ENCODE measurements at regions not wholly inside any gene's neighbourhood (a gene's known extent, or its start where the extent isn't known, plus 50 kb on each side); places are given as distances from the start of the nearest gene placed in this dataset.
A peak's percentile ranks its signal among the peaks of the same experiment; 100 is the strongest.

- DNase-seq: no peak
Measured at GRCh38 chr4:124279741-124280140, 432.8 kb downstream of the ANKRD50 start.

- DNase-seq: no peak
Measured at GRCh38 chr4:124282301-124282898, 430.1 kb downstream of the ANKRD50 start.

- DNase-seq: no peak
Measured at GRCh38 chr4:124288706-124289486, 423.6 kb downstream of the ANKRD50 start.

- no peak for DNase-seq
Measured at GRCh38 chr4:124290678-124291077, 421.9 kb downstream of the ANKRD50 start.

- DNase-seq: no peak
Measured at GRCh38 chr4:124295413-124295812, 417.1 kb downstream of the ANKRD50 start.

GRCh38 chr4:124304941-124305340, 407.6 kb downstream of the ANKRD50 start:
- DNase-seq: no peak

GRCh38 chr4:124306352-124306751, 406.2 kb downstream of the ANKRD50 start:
- no peak for DNase-seq

- DNase-seq: no peak
Measured at GRCh38 chr4:124307143-124307542, 405.4 kb downstream of the ANKRD50 start.

GRCh38 chr4:124318292-124318691, 394.2 kb downstream of the ANKRD50 start:
- DNase-seq: no peak

- no peak for DNase-seq
Measured at GRCh38 chr4:124321364-124321763, 391.2 kb downstream of the ANKRD50 start.

- DNase-seq: peak; percentile 42
Measured at GRCh38 chr4:124322234-124323065, 390.1 kb downstream of the ANKRD50 start.

- DNase-seq: no peak
Measured at GRCh38 chr4:124325690-124326089, 386.8 kb downstream of the ANKRD50 start.

- no peak for DNase-seq
Measured at GRCh38 chr4:124329134-124329533, 383.4 kb downstream of the ANKRD50 start.

GRCh38 chr4:124330045-124330444, 382.5 kb downstream of the ANKRD50 start:
- DNase-seq: no peak

GRCh38 chr4:124331781-124332180, 380.8 kb downstream of the ANKRD50 start:
- DNase-seq: no peak

GRCh38 chr4:124333466-124333865, 379.1 kb downstream of the ANKRD50 start:
- no peak for DNase-seq

- DNase-seq: peak; percentile 64
Measured at GRCh38 chr4:124334119-124334518, 378.4 kb downstream of the ANKRD50 start.

- no peak for DNase-seq
Measured at GRCh38 chr4:124337874-124338273, 374.7 kb downstream of the ANKRD50 start.

- no peak for DNase-seq
Measured at GRCh38 chr4:124343661-124344171, 368.8 kb downstream of the ANKRD50 start.

- no peak for DNase-seq
Measured at GRCh38 chr4:124372916-124373315, 339.6 kb downstream of the ANKRD50 start.

GRCh38 chr4:124386163-124386562, 326.4 kb downstream of the ANKRD50 start:
- DNase-seq: no peak

- no peak for DNase-seq
Measured at GRCh38 chr4:124386648-124387047, 325.9 kb downstream of the ANKRD50 start.

- DNase-seq: no peak
Measured at GRCh38 chr4:124389591-124389990, 322.9 kb downstream of the ANKRD50 start.
